MCF 10A (cell line): ENCODE measurements at regions not wholly inside any gene's neighbourhood (a gene's known extent, or its start where the extent isn't known, plus 50 kb on each side); places are given as distances from the start of the nearest gene placed in this dataset.
A peak's percentile ranks its signal among the peaks of the same experiment; 100 is the strongest.

Source experiments
- BruUV-seq: library from RNA; stranded (reverse); fragments of 400-500 nt; replicated peaks from 2 replicates; lab custom pipeline; 2021; lab: Mats Ljungman, UMichigan
- CTCF ChIA-PET: fragments of 300-600 bp; sonication (Branson Sonifier 250); formaldehyde crosslinking; extraction: SDS; loops from one replicate; lab custom pipeline; 2021; ENCODE audit warnings: antibody characterized with exemption, inconsistent platforms; lab: Yijun Ruan, JAX
- POLR2A ChIA-PET: fragments of 300-600, 350-650 bp; sonication (Branson Sonifier 250); formaldehyde crosslinking; extraction: SDS; loops from one replicate; lab custom pipeline; 2020; ENCODE audit warnings: antibody characterized with exemption, inconsistent platforms; lab: Yijun Ruan, JAX
- DNase-seq: peaks from one replicate; pipeline ENCODE4 v3.0.0-alpha.2; 2018; ENCODE audit not compliant: unreplicated experiment
- H3K27ac Mint-ChIP-seq: one replicate; pipeline ENCODE4 v1.8.0; 2022; ENCODE audit warnings: mild to moderate bottlenecking, low read depth, mixed read lengths; ENCODE audit not compliant: unreplicated experiment
- H3K27me3 Mint-ChIP-seq: one replicate; pipeline ENCODE4 v1.8.0; 2022; ENCODE audit warnings: mixed read lengths; ENCODE audit not compliant: insufficient read depth, unreplicated experiment
- H3K36me3 Mint-ChIP-seq: one replicate; pipeline ENCODE4 v1.8.0; 2022; ENCODE audit warnings: mild to moderate bottlenecking, moderate library complexity, mixed read lengths; ENCODE audit not compliant: insufficient read depth, unreplicated experiment
- H3K4me1 Mint-ChIP-seq: one replicate; pipeline ENCODE4 v1.8.0; 2022; ENCODE audit warnings: mixed read lengths; ENCODE audit not compliant: insufficient read depth, unreplicated experiment
- H3K4me3 Mint-ChIP-seq: one replicate; pipeline ENCODE4 v1.8.0; 2022; ENCODE audit warnings: mild to moderate bottlenecking, moderate library complexity, mixed read lengths; ENCODE audit not compliant: unreplicated experiment
- H3K9me3 Mint-ChIP-seq: one replicate; pipeline ENCODE4 v1.8.0; 2022; ENCODE audit warnings: mixed read lengths; ENCODE audit not compliant: unreplicated experiment
- intact Hi-C: fragments of 100-400 bp; cut with micrococcal nuclease; formaldehyde crosslinking; loops from 2 replicates; pipeline ENCODE4 v1.14.1; 2022
- TF ChIP-seq, protein P1 (sequence below): fragments of 200-600 bp; IDR thresholded peaks from one replicate; pipeline ENCODE4 v1.8.0; 2022; ENCODE audit warnings: antibody characterized with exemption, mild to moderate bottlenecking; ENCODE audit not compliant: unreplicated experiment

DNA sequence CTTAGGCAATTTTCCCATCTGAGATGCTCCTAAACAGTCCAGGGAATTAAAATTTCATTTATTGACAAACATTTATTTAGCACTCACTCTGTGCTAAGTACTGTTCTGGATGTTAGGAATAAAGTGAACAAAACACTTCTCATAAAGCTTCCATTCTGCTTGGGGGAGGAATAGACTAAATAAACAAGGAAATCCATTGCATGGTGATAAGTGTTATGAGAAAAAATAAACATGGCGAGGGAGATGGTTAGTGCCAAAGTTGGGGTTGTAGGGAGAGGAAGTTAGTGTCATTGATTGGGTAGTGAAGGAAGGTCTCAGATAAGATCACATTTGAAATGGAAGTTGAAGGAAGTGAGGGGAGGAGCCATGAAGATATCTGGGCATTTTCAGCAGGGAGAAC, 72.2 kb upstream of the CES5A start:
- Mint-ChIP-seq H3K27ac (no peak overlapping the region), H3K27me3 (peaks cover 63% of the 10 kb centered on the region), H3K4me1 (peaks cover 6% of the 10 kb centered on the region), H3K4me3 (no peak overlapping the region), H3K9me3 (peaks cover 8% of the 10 kb centered on the region), H3K36me3 (no peaks in the 10 kb centered on the region)
- POLR2A ChIA-PET, result no interaction called here
- no peak for DNase-seq
- CTCF ChIA-PET, result interaction anchor here (0.6 to 9.6 kb wide), 5 partner anchors 30 to 394 kb away, joined by 3 to 205 read pairs (median 3); no protein-coding TSS in a partner anchor
- no TSS peak for BruUV-seq
- TF ChIP-seq, protein P1, sequence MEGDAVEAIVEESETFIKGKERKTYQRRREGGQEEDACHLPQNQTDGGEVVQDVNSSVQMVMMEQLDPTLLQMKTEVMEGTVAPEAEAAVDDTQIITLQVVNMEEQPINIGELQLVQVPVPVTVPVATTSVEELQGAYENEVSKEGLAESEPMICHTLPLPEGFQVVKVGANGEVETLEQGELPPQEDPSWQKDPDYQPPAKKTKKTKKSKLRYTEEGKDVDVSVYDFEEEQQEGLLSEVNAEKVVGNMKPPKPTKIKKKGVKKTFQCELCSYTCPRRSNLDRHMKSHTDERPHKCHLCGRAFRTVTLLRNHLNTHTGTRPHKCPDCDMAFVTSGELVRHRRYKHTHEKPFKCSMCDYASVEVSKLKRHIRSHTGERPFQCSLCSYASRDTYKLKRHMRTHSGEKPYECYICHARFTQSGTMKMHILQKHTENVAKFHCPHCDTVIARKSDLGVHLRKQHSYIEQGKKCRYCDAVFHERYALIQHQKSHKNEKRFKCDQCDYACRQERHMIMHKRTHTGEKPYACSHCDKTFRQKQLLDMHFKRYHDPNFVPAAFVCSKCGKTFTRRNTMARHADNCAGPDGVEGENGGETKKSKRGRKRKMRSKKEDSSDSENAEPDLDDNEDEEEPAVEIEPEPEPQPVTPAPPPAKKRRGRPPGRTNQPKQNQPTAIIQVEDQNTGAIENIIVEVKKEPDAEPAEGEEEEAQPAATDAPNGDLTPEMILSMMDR, result no peak
- intact Hi-C loops, result no loop called here

GRCh38 chr16:55944377-55944802, 69.2 kb upstream of the CES5A start:
- Mint-ChIP-seq H3K27me3 (peaks cover 68% of the 10 kb centered on the region), H3K36me3 (no peaks in the 10 kb centered on the region), H3K9me3 (no peaks in the 10 kb centered on the region), H3K27ac (no peak overlapping the region), H3K4me3 (no peak overlapping the region), H3K4me1 (peaks cover 6% of the 10 kb centered on the region)
- ChIA-PET POLR2A (interaction anchor here (1.1 to 1.7 kb wide), 2 partner anchors 374 to 412 kb away, joined by 3 to 5 read pairs; no protein-coding TSS in a partner anchor), CTCF (interaction anchor here (0.5 to 9.6 kb wide), 31 partner anchors 10 to 573 kb away, joined by 3 to 205 read pairs (median 4); no protein-coding TSS in a partner anchor)
- peak; percentile 70 for DNase-seq
- TF ChIP-seq, protein P1, result peak; percentile 88
- BruUV-seq, result no TSS peak
- intact Hi-C loops, result loop anchor here (1.0 to 5.0 kb wide), 3 partner anchors 258 to 374 kb away; no protein-coding TSS in a partner anchor

- H3K36me3 Mint-ChIP-seq, result no peaks in the 10 kb centered on the region
- H3K9me3 Mint-ChIP-seq, result no peaks in the 10 kb centered on the region
- no peak overlapping the region for H3K4me3 Mint-ChIP-seq
- TF ChIP-seq, protein P1, result no peak
- H3K27ac Mint-ChIP-seq, result no peak overlapping the region
- POLR2A ChIA-PET, result interaction anchor here (0.6 to 1.7 kb wide), 4 partner anchors 55 to 413 kb away, joined by 3 to 5 read pairs (median 4); no protein-coding TSS in a partner anchor
- H3K27me3 Mint-ChIP-seq, result peaks cover 73% of the 10 kb centered on the region
- intact Hi-C loops, result loop anchor here (5.0 kb wide), 1 partner anchor 259 kb away; no protein-coding TSS in a partner anchor
- no peak for DNase-seq
- BruUV-seq, result no TSS peak
- CTCF ChIA-PET, result interaction anchor here (0.6 to 9.6 kb wide), 33 partner anchors 9 to 457 kb away, joined by 3 to 205 read pairs (median 4); no protein-coding TSS in a partner anchor
- H3K4me1 Mint-ChIP-seq, result no peaks in the 10 kb centered on the region
These were observed 68.1 kb upstream of the CES5A start for GRCh38 chr16:55943267-55943666.

- DNase-seq, result no peak
- no peaks in the 10 kb centered on the region for H3K4me1 Mint-ChIP-seq
- POLR2A ChIA-PET, result interaction anchor here (0.6 to 1.7 kb wide), 2 partner anchors 371 to 376 kb away, joined by 4 to 5 read pairs; no protein-coding TSS in a partner anchor
- intact Hi-C loops, result loop anchor here (5.0 kb wide), 1 partner anchor 259 kb away; no protein-coding TSS in a partner anchor
- H3K27me3 Mint-ChIP-seq, result peaks cover 73% of the 10 kb centered on the region
- CTCF ChIA-PET, result interaction anchor here (0.6 to 9.6 kb wide), 21 partner anchors 8 to 457 kb away, joined by 3 to 205 read pairs (median 5); no protein-coding TSS in a partner anchor
- H3K4me3 Mint-ChIP-seq, result no peak overlapping the region
- no peaks in the 10 kb centered on the region for H3K9me3 Mint-ChIP-seq
- H3K36me3 Mint-ChIP-seq, result no peaks in the 10 kb centered on the region
- TF ChIP-seq, protein P1, result no peak
- BruUV-seq, result no TSS peak
- no peak overlapping the region for H3K27ac Mint-ChIP-seq
These were observed 67.6 kb upstream of the CES5A start for GRCh38 chr16:55942821-55943220.
